ENCODE measurements at regions not wholly inside any gene's neighbourhood (a gene's known extent, or its start where the extent isn't known, plus 50 kb on each side); places are given as distances from the start of the nearest gene placed in this dataset.

GRCh38 chr13:51019026-51019425 lies 92.0 kb downstream of the C13orf42 start:
- TF ChIP-seq CTCF (IDR thresholded peaks at IDR 0.05) (no peak), SIN3A (IDR thresholded peaks at IDR 0.05; ENCODE audit: borderline replicate concordance, insufficient read depth, low read depth, low read length) (no peak), POLR2AphosphoS5 (IDR thresholded peaks at IDR 0.05; ENCODE audit: low read depth, low read length) (no peak), REST (IDR thresholded peaks at IDR 0.05; ENCODE audit: insufficient read depth in 1 of 2, low read depth in 2 of 2, low read length in 1 of 2) (no peak)

Measured in Panc1 (cell line).